CD4-positive, alpha-beta T cell treated with Interleukin-17A for 4 hours (primary cell): ENCODE measurements at regions not wholly inside any gene's neighbourhood (a gene's known extent, or its start where the extent isn't known, plus 50 kb on each side); places are given as distances from the start of the nearest gene placed in this dataset.
"Not testable (repeated sequence)": the region's sequence is repeated elsewhere in the genome, so short reads cannot be mapped to it uniquely, and the experiment has no call there.

ENCODE experiments used
- DNase-seq: peaks from one replicate; pipeline ENCODE4 v3.0.0-alpha.2; 2020; ENCODE audit warnings: mixed read lengths

DNA sequence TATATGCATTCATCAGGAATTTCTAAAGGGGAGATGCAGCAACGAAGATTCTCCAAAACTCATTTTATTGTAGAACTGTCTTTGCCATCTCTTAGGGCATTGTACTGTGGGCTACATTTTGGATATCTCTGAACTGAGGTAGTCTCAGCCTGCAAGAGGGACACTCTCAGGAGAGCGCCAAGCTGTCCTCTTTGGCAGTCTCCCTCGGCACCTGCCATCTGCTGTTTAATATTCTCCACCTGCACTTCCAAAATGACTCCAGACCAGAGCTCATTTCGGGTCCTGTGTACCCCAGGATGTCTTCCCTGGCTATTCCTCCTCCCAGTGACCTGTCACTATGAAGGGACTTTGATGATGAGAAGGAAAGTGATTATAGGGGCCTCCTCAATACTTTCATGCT lies 356.3 kb upstream of the C1orf174 start:
- no peak for DNase-seq

DNA sequence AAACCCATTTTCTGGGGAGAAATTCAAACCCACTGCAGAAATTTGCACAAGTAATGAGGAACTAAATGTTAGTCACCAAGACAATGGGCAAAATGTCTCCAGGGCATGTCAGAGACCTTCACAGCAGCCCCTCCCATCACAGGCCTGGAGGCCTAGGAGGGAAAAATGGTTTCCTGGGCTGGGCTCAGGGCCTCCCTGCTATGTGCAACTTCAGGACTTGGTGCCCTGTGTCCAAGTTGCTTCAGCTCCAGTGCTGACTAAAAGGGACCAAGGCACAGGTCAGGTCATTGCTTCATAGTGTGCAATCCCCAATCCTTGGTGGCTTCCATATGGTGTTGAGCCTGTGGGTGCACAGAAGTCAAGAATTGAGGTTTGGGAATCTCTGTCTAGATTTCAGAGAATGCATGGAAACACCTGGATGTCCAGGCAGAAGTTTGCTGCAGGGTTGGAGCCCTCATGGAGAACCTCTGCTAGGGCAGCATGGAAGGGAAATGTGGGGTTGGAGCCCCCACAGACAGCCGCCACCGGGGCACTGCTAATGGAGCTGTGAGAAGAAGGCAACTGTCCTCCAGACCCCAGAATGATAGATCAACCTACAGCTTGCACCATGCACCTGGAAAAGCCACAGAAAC lies 358.2 kb upstream of the C1orf174 start:
- DNase-seq = not testable (repeated sequence)

- DNase-seq = no peak
Observed at GRCh38 chr1:4261327-4261726, 361.3 kb upstream of the C1orf174 start.

DNA sequence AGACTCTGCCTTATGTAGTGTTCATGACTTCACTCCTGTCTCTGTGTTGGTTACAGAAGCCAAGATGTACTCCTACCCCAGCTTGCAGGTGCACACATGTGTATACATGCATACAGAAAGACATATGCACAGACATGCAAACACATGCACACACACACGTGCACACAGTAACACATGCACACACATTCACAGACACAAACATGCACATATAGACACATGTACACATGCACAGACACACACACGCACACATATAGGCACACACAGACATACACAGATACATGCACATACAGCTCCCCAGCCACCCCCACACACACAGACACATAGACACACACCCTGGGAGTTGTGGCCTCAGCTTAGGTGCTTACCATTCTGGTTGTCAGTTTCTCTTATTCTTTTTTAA lies 362.6 kb upstream of the C1orf174 start:
- no peak for DNase-seq

GRCh38 chr1:4263699-4264098 lies 363.6 kb upstream of the C1orf174 start:
- no peak for DNase-seq

GRCh38 chr1:4265836-4266235 lies 365.8 kb upstream of the C1orf174 start:
- no peak for DNase-seq

- no peak for DNase-seq
Observed at GRCh38 chr1:4267381-4268261, 367.5 kb upstream of the C1orf174 start.

DNA sequence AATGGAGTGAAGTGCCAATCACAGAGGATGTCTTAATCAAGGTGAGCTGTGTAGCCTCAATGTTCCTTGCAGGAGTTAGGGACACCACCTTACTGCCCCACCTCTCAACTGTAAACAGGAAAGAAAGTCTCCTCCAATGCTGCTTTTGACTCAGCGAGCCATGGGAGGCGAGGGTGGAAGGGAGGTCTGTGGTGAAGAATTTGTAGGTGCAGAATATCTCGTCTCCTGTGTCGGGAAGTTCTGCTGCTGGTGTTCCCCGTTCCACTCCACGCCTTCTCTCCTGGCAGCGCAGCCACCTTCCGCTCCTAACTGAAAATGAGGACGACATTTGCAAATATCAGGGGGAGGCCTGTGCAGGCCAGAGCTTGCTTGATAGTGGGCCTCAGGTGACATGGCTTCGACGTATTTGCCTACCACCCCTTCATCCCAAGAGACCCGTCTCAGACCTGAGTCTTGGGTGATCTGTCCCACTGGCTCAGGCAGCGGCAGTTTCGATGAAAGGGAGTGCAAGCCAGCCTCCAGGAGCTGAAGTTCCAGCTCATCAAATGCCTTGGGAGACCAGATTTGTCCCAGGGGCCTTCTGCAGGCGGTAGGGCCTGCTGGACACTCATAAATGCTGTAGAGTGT lies 368.3 kb upstream of the C1orf174 start:
- DNase-seq = no peak

- DNase-seq = no peak
Observed at GRCh38 chr1:4268889-4269284, 368.8 kb upstream of the C1orf174 start.

DNA sequence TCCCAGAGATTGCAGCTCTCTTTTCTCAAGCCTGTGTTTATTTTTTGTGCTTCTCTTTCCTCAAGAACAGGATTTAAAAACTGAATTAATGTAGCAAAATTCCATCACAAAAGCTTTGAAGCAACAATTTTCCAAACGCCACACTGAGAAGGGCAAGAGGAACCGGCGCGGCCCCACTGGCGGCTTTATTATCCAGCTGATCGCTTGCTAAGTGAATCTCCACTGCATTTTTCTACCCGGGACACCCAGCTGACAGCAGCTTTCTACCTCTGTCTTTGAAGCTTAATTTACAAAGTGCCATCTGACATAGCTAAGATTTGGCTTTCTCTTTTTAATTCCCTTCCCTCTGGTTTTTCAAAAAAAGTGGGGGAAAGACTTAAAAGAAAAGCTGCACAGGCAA lies 369.3 kb upstream of the C1orf174 start:
- DNase-seq = no peak

- DNase-seq = no peak
Observed at GRCh38 chr1:4269952-4270570, 370.0 kb upstream of the C1orf174 start.

GRCh38 chr1:4270651-4271337 lies 370.7 kb upstream of the C1orf174 start:
- DNase-seq = no peak

DNA sequence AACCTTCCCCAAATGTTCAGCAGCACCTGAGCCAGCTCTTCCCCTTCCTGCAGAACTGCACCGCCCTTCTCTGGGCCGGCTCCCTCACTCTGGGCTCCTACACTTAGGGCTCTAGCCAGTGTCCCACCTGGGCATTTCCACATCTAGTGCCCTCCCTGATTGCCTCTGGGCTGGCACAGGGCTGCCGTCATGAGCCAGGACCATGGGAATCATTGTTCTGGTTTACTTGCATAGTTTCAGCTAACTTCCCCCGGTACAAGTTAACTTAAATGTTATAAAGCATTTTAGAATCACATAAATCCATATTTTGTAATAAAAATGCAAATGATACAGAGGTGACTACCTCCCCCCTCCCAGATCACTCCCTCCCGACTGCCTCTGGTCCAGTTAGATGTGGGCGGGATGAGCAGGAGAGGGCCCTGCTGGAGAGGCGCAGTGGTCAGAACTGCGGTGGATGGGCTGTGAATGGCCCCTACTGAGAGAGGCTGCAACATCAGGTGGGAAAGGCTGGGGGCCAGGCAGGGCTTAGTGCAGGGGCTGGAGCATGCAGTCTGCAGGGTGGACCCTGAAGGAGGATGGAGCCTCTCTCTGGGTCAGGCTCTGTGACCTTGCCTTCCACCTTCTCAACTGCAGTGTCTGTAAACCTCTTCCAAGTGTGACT lies 371.4 kb upstream of the C1orf174 start:
- DNase-seq = no peak

- DNase-seq = no peak
Observed at GRCh38 chr1:4272568-4272967, 372.5 kb upstream of the C1orf174 start.

DNA sequence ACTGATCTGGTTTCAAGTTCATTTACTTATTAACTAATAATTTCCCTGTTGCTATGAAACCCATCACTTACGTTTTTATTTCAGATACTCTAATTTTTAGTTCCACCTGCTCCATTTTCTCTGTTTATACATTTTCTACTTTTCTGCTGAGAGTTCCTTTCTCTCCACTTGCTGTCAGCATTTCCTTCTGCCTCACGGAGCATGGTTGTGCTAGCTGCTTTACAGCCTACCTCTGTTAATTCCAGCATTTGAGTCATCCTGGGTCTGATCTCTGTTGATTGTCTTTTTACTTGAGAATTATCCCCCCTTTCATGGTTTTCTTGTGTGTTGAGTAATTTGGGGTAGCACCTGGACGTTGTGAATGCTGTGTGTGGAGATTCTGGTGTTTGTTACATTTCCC lies 373.2 kb upstream of the C1orf174 start:
- DNase-seq = no peak

GRCh38 chr1:4273747-4274146 lies 373.7 kb upstream of the C1orf174 start:
- DNase-seq = no peak

- DNase-seq = no peak
Observed at GRCh38 chr1:4275083-4275482, 375.0 kb upstream of the C1orf174 start.

DNA sequence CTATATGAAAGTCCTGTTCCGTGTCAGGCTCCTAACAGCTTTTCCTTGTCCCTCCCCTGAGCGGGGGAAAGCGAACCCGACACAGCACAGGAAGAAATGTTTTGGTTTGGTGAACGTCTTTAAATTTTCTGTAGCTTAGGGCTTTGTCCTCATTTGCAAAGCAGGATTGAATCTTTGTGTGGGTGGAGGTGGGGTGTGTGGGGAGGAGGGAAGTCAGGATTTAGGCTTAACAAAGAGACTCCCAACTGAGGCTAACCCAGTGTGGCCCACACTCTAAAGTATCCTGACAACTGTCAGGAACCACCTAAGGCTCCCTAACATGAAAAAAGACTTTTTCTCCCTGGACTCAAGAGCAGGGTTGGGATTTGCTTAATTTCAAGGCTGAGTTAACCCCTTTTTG lies 376.2 kb upstream of the C1orf174 start:
- no peak for DNase-seq

- no peak for DNase-seq
Observed at GRCh38 chr1:4277598-4277997, 376.8 kb upstream of the AJAP1 start.

DNA sequence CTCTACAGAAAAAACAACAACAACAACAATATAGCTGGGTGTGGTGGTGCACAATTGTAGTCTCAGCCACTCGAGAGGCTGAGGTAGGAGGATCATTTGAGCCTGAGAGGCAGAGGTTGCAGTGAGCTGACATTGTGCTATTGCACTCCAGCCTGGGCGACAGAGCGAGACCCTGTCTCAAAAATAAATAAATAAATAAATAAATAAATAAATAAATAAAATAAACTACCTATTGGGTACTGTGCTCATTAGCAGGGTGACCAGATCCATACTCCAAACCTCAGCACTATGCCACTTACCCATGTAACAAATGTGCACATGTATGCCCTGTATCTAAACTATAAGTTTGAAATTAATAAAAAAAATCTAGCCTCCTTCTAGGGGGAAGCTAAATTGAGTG lies 369.4 kb upstream of the AJAP1 start:
- no peak for DNase-seq

GRCh38 chr1:4292861-4293260 lies 361.5 kb upstream of the AJAP1 start:
- no peak for DNase-seq

- no peak for DNase-seq
Observed at GRCh38 chr1:4298361-4299083, 355.9 kb upstream of the AJAP1 start.
